Loucy (cell line): ENCODE measurements at regions not wholly inside any gene's neighbourhood (a gene's known extent, or its start where the extent isn't known, plus 50 kb on each side); places are given as distances from the start of the nearest gene placed in this dataset.
"Not testable (repeated sequence)": the region's sequence is repeated elsewhere in the genome, so short reads cannot be mapped to it uniquely, and the experiment has no call there.

Experiments used
- H2AFZ ChIP-seq: fragments of 200-600 bp; sonication (generic); 2 replicates; pipeline ENCODE4 v1.6.0; 2016; ENCODE audit warnings: antibody characterized with exemption, mild to moderate bottlenecking, low read length, moderate library complexity
- H3F3A ChIP-seq: fragments of 200-600 bp; 2 replicates; pipeline ENCODE4 v1.6.0; 2016; ENCODE audit warnings: antibody characterized with exemption, low read depth, mild to moderate bottlenecking
- H3K27me3 ChIP-seq: fragments of 200-600 bp; sonication (generic); 2 replicates; pipeline ENCODE4 v1.6.1; 2014; ENCODE audit warnings: low read length, mild to moderate bottlenecking; ENCODE audit not compliant: insufficient read depth, poor library complexity, severe bottlenecking
- H3K36me3 ChIP-seq: fragments of 200-600 bp; sonication (generic); 2 replicates; pipeline ENCODE4 v1.6.1; 2016; ENCODE audit warnings: low read length; ENCODE audit not compliant: insufficient read depth
- H3K4me1 ChIP-seq: fragments of 200-600 bp; sonication (generic); 2 replicates; pipeline ENCODE4 v1.5.1; 2014; ENCODE audit warnings: low read length, mild to moderate bottlenecking; ENCODE audit not compliant: insufficient read depth, poor library complexity, severe bottlenecking
- H3K4me2 ChIP-seq: fragments of 200-600 bp; sonication (generic); 2 replicates; pipeline ENCODE4 v1.6.0; 2014; ENCODE audit warnings: antibody characterized with exemption, low read length, low read depth, mild to moderate bottlenecking; ENCODE audit not compliant: poor library complexity, severe bottlenecking
- H3K4me3 ChIP-seq: fragments of 200-600 bp; sonication (generic); 2 replicates; pipeline ENCODE4 v1.5.1; 2014; ENCODE audit warnings: low read length, mild to moderate bottlenecking, mixed read lengths; ENCODE audit not compliant: poor library complexity, severe bottlenecking
- H3K79me2 ChIP-seq: fragments of 200-600 bp; sonication (generic); 2 replicates; pipeline ENCODE4 v1.6.1; 2014; ENCODE audit warnings: low read length; ENCODE audit not compliant: insufficient read depth
- H3K9ac ChIP-seq: fragments of 200-600 bp; sonication (generic); 2 replicates; pipeline ENCODE4 v1.6.0; 2014; ENCODE audit warnings: mild to moderate bottlenecking, low read depth, low read length, moderate library complexity; ENCODE audit not compliant: poor library complexity, severe bottlenecking
- H3K9me2 ChIP-seq: fragments of 200-600 bp; sonication (generic); replicated peaks from 2 replicates; pipeline ENCODE4 v1.6.1; 2016; ENCODE audit warnings: low read depth, low read length, mixed read lengths
- H3K9me3 ChIP-seq: fragments of 200-600 bp; sonication (generic); 2 replicates; pipeline ENCODE4 v1.6.1; 2014; ENCODE audit warnings: mild to moderate bottlenecking, antibody characterized with exemption, low read length, low read depth; ENCODE audit not compliant: insufficient read depth
- H4K20me1 ChIP-seq: fragments of 200-600 bp; sonication (generic); 2 replicates; pipeline ENCODE4 v1.6.0; 2014; ENCODE audit warnings: antibody characterized with exemption, low read length, mild to moderate bottlenecking; ENCODE audit not compliant: insufficient read depth, poor library complexity, severe bottlenecking
- EZH2phosphoT487 ChIP-seq: fragments of 200-600 bp; IDR thresholded peaks from 2 replicates; pipeline ENCODE4 v1.6.1; 2018; ENCODE audit warnings: antibody characterized with exemption, mild to moderate bottlenecking, moderate library complexity, borderline replicate concordance
- TF ChIP-seq, protein P1 (sequence below): fragments of 200-600 bp; sonication (generic); conservative IDR thresholded peaks from 2 replicates; pipeline ENCODE4 v1.5.1; 2014; ENCODE audit warnings: mild to moderate bottlenecking, antibody characterized with exemption, low read length

GRCh38 chr17:16888413-16889087 is 83.4 kb downstream of the TNFRSF13B start:
- Histone ChIP-seq H3K36me3 (no peaks in the 10 kb centered on the region), H3K9ac (no peak overlapping the region), H3K27me3 (no peaks in the 10 kb centered on the region), H3K9me2 (no peaks in the 10 kb centered on the region), H3K4me3 (no peak overlapping the region), H3F3A (no peaks in the 10 kb centered on the region), H3K79me2 (no peaks in the 10 kb centered on the region), H2AFZ (no peak overlapping the region), H3K4me1 (no peaks in the 10 kb centered on the region), H3K4me2 (no peak overlapping the region), H3K9me3 (no peaks in the 10 kb centered on the region), H4K20me1 (no peaks in the 10 kb centered on the region)
- no peak for TF ChIP-seq EZH2phosphoT487
- TF ChIP-seq, protein P1, sequence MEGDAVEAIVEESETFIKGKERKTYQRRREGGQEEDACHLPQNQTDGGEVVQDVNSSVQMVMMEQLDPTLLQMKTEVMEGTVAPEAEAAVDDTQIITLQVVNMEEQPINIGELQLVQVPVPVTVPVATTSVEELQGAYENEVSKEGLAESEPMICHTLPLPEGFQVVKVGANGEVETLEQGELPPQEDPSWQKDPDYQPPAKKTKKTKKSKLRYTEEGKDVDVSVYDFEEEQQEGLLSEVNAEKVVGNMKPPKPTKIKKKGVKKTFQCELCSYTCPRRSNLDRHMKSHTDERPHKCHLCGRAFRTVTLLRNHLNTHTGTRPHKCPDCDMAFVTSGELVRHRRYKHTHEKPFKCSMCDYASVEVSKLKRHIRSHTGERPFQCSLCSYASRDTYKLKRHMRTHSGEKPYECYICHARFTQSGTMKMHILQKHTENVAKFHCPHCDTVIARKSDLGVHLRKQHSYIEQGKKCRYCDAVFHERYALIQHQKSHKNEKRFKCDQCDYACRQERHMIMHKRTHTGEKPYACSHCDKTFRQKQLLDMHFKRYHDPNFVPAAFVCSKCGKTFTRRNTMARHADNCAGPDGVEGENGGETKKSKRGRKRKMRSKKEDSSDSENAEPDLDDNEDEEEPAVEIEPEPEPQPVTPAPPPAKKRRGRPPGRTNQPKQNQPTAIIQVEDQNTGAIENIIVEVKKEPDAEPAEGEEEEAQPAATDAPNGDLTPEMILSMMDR, result no peak

GRCh38 chr17:16887523-16888095 is 84.3 kb downstream of the TNFRSF13B start:
- Histone ChIP-seq H3F3A (no peaks in the 10 kb centered on the region), H3K9ac (no peak overlapping the region), H3K9me3 (no peaks in the 10 kb centered on the region), H3K4me2 (no peak overlapping the region), H4K20me1 (no peaks in the 10 kb centered on the region), H3K4me3 (no peak overlapping the region), H3K36me3 (no peaks in the 10 kb centered on the region), H2AFZ (no peak overlapping the region), H3K4me1 (no peaks in the 10 kb centered on the region), H3K27me3 (no peaks in the 10 kb centered on the region), H3K9me2 (no peaks in the 10 kb centered on the region), H3K79me2 (no peaks in the 10 kb centered on the region)
- no peak for TF ChIP-seq EZH2phosphoT487

- H3K27me3 ChIP-seq, result no peaks in the 10 kb centered on the region
- no peaks in the 10 kb centered on the region for H3K36me3 ChIP-seq
- no peak overlapping the region for H3K4me3 ChIP-seq
- no peak for TF ChIP-seq EZH2phosphoT487
- TF ChIP-seq, protein P1, result no peak
- H3K4me1 ChIP-seq, result no peaks in the 10 kb centered on the region
- no peaks in the 10 kb centered on the region for H3F3A ChIP-seq
- no peaks in the 10 kb centered on the region for H3K9me2 ChIP-seq
- no peak overlapping the region for H3K4me2 ChIP-seq
- no peaks in the 10 kb centered on the region for H4K20me1 ChIP-seq
- no peaks in the 10 kb centered on the region for H3K9me3 ChIP-seq
- H3K9ac ChIP-seq, result no peak overlapping the region
- no peaks in the 10 kb centered on the region for H3K79me2 ChIP-seq
- no peak overlapping the region for H2AFZ ChIP-seq
These were observed 85.1 kb downstream of the TNFRSF13B start for GRCh38 chr17:16886655-16887322.

GRCh38 chr17:16885204-16885603 is 86.7 kb downstream of the TNFRSF13B start:
- not testable (repeated sequence) for H3K27me3 ChIP-seq, H3K9ac ChIP-seq, H3K4me2 ChIP-seq, H3K4me1 ChIP-seq, H2AFZ ChIP-seq, H4K20me1 ChIP-seq, H3K79me2 ChIP-seq, H3K4me3 ChIP-seq, H3K36me3 ChIP-seq, H3K9me3 ChIP-seq, H3F3A ChIP-seq, H3K9me2 ChIP-seq

GRCh38 chr17:16882926-16883265 is 89.0 kb downstream of the TNFRSF13B start:
- H2AFZ ChIP-seq, H3K4me3 ChIP-seq, H3K4me1 ChIP-seq, H3K4me2 ChIP-seq, H3K27me3 ChIP-seq, H3K9ac ChIP-seq, H3K36me3 ChIP-seq, H4K20me1 ChIP-seq, H3K79me2 ChIP-seq, H3K9me2 ChIP-seq, H3F3A ChIP-seq, H3K9me3 ChIP-seq: not testable (repeated sequence)
